B cell (primary cell): ENCODE measurements at regions not wholly inside any gene's neighbourhood (a gene's known extent, or its start where the extent isn't known, plus 50 kb on each side); places are given as distances from the start of the nearest gene placed in this dataset.
A peak's percentile ranks its signal among the peaks of the same experiment; 100 is the strongest.

Experiments used
- EZH2 ChIP-seq: IDR thresholded peaks from 2 replicates; pipeline ENCODE4 v1.6.1; 2012; ENCODE audit warnings: borderline replicate concordance, low read depth, mild to moderate bottlenecking, moderate library complexity, low read length; ENCODE audit not compliant: insufficient read depth, poor library complexity, severe bottlenecking
- TF ChIP-seq, protein P1 (sequence below): fragments of 200-600 bp; IDR thresholded peaks from one replicate; pipeline ENCODE4 v1.8.0; 2022; ENCODE audit warnings: antibody characterized with exemption, mild to moderate bottlenecking

DNA sequence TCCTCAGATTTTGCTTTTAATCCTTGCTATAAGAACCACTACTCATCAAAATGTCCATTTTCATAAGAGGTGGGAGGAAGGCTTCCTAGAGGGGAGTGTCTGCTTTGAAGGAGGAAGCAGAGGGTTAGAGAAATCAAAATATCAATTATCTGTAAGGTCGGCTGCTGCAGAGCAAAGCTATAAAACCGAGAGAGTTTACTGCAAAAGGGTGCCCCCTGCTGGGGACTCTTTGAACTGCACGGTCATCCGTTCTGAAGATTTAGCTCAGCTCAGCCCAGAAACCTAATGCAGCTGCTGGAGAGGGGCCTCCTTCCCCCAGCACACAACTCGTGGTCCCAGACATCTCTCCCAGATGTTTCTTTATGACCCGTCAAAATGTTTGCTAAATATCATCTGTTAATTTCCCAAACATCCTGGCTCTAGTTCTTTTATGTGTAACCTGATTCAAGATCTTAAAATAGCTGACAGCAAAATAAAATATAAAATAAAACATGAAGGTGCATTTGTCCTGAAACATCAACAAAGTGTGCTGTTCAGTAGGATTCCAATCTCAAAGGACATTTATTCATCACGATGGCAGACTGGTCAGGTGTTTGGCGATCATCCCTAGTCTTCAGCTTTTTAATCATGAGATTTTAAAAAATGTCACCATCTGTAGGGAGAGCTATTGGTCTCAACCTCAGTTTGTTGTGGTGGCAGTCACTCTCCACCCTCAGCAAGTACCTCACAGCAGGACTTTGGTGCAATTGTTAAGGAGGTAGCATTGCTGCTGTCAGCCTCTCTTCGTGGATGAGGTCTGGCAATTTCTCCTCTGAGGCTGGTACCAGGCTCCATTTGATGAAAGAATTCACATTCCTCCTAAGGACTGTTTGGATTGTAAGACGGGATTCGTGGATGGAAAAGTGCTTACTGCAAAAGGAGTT, 185.9 kb downstream of the MTX2 start:
- TF ChIP-seq, protein P1, sequence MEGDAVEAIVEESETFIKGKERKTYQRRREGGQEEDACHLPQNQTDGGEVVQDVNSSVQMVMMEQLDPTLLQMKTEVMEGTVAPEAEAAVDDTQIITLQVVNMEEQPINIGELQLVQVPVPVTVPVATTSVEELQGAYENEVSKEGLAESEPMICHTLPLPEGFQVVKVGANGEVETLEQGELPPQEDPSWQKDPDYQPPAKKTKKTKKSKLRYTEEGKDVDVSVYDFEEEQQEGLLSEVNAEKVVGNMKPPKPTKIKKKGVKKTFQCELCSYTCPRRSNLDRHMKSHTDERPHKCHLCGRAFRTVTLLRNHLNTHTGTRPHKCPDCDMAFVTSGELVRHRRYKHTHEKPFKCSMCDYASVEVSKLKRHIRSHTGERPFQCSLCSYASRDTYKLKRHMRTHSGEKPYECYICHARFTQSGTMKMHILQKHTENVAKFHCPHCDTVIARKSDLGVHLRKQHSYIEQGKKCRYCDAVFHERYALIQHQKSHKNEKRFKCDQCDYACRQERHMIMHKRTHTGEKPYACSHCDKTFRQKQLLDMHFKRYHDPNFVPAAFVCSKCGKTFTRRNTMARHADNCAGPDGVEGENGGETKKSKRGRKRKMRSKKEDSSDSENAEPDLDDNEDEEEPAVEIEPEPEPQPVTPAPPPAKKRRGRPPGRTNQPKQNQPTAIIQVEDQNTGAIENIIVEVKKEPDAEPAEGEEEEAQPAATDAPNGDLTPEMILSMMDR = peak; percentile 96
- no peak for TF ChIP-seq EZH2
